Chondrocyte (in vitro differentiated cells): ENCODE measurements at regions not wholly inside any gene's neighbourhood (a gene's known extent, or its start where the extent isn't known, plus 50 kb on each side); places are given as distances from the start of the nearest gene placed in this dataset.
"Not testable (repeated sequence)": the region's sequence is repeated elsewhere in the genome, so short reads cannot be mapped to it uniquely, and the experiment has no call there.

Experiments used
- DNase-seq: peaks from one replicate; pipeline ENCODE4 v3.0.0; 2021; ENCODE audit warnings: mixed read lengths, low spot score
- H3K27ac Mint-ChIP-seq: one replicate; pipeline ENCODE4 v1.8.0; 2021; ENCODE audit warnings: mild to moderate bottlenecking, moderate library complexity, mixed read lengths; ENCODE audit not compliant: unreplicated experiment
- H3K27me3 Mint-ChIP-seq: 2 replicates; pipeline ENCODE4 v1.8.0; 2021; ENCODE audit warnings: low read depth, mixed read lengths
- H3K36me3 Mint-ChIP-seq: 2 replicates; pipeline ENCODE4 v1.8.0; 2021; ENCODE audit warnings: low read depth, mixed read lengths
- H3K4me1 Mint-ChIP-seq: 2 replicates; pipeline ENCODE4 v1.8.0; 2021; ENCODE audit warnings: low read depth, mild to moderate bottlenecking, mixed read lengths
- H3K4me3 Mint-ChIP-seq: one replicate; pipeline ENCODE4 v1.8.0; 2021; ENCODE audit warnings: mild to moderate bottlenecking, moderate library complexity, mixed read lengths; ENCODE audit not compliant: unreplicated experiment
- H3K9me3 Mint-ChIP-seq: 2 replicates; pipeline ENCODE4 v1.8.0; 2021; ENCODE audit warnings: low read depth, mixed read lengths
- TF ChIP-seq, protein P1 (sequence below): fragments of 200-600 bp; sonication (generic); IDR thresholded peaks from 2 replicates; pipeline ENCODE4 v1.5.0; 2021; ENCODE audit warnings: antibody characterized with exemption, mild to moderate bottlenecking, moderate library complexity

DNA sequence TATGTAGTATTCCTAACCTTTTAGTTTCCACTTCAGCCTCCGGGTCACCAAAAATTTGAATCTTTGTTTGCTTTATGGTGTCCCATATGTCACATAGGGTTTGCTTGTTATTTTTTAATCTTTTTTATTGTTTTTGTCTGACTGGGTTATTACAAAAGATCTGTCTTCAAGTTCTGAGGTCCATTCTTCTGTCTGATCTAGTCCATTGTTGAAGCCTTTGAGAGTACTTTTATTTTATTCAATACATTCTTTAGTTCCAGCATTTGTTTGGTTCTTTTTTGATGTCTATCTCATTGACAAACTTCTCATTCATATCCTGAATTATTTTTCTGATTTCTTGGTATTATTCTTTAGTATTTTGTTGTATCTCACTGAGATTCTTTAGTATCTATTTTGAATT is 99.8 kb downstream of the GPR65 start:
- Mint-ChIP-seq H3K27me3 (no peaks in the 10 kb centered on the region), H3K4me3 (no peak overlapping the region), H3K9me3 (peaks cover 21% of the 10 kb centered on the region), H3K27ac (no peak overlapping the region), H3K4me1 (no peaks in the 10 kb centered on the region), H3K36me3 (no peaks in the 10 kb centered on the region)
- DNase-seq = no peak
- TF ChIP-seq, protein P1, sequence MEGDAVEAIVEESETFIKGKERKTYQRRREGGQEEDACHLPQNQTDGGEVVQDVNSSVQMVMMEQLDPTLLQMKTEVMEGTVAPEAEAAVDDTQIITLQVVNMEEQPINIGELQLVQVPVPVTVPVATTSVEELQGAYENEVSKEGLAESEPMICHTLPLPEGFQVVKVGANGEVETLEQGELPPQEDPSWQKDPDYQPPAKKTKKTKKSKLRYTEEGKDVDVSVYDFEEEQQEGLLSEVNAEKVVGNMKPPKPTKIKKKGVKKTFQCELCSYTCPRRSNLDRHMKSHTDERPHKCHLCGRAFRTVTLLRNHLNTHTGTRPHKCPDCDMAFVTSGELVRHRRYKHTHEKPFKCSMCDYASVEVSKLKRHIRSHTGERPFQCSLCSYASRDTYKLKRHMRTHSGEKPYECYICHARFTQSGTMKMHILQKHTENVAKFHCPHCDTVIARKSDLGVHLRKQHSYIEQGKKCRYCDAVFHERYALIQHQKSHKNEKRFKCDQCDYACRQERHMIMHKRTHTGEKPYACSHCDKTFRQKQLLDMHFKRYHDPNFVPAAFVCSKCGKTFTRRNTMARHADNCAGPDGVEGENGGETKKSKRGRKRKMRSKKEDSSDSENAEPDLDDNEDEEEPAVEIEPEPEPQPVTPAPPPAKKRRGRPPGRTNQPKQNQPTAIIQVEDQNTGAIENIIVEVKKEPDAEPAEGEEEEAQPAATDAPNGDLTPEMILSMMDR = no peak

DNA sequence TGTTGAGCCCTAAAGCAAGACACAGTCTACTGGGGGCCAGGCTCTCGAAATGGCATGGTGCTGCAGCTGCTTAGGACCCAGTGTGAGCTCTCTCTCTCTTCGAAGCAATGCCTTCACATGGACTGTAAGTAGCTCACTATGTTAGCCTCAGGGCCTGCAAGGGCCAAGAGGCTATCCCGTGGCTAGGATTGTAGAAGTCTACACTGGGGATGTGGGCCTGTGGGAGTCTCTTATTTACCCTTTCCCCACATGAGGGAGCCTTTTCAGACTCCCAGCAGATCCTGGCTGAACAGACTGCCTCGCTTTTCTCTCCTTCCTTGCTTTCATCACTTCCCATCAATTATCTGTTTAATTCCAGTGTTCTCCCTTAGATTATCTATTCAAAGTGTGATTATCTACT is 101.4 kb downstream of the GPR65 start:
- no peaks in the 10 kb centered on the region for H3K36me3 Mint-ChIP-seq
- H3K27me3 Mint-ChIP-seq = no peaks in the 10 kb centered on the region
- no peak overlapping the region for H3K27ac Mint-ChIP-seq
- no peak overlapping the region for H3K4me3 Mint-ChIP-seq
- no peaks in the 10 kb centered on the region for H3K4me1 Mint-ChIP-seq
- no peak for DNase-seq
- H3K9me3 Mint-ChIP-seq = peaks cover 21% of the 10 kb centered on the region
- TF ChIP-seq, protein P1 = no peak

DNA sequence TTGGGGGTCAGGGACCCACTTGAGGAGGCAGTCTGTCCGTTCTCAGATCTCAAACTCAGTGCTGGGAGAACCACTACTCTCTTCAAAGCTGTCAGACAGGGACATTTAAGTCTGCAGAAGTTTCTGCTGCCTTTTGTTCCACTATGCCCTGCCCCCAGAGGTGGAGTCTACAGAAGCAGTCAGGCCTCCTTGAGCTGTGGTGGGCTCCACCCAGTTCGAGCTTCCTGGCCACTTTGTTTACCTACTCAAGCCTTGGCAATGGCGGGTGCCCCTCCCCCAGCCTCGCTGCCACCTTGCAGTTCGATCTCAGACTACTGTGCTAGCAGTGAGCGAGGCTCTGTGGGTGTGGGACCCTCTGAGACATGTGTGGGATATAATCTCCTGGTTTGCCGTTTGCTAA is 122.7 kb downstream of the GPR65 start:
- DNase-seq, H3K27ac Mint-ChIP-seq, H3K4me3 Mint-ChIP-seq, H3K27me3 Mint-ChIP-seq, H3K9me3 Mint-ChIP-seq, H3K36me3 Mint-ChIP-seq: not testable (repeated sequence)
- H3K4me1 Mint-ChIP-seq = peaks cover 15% of the 10 kb centered on the region

DNA sequence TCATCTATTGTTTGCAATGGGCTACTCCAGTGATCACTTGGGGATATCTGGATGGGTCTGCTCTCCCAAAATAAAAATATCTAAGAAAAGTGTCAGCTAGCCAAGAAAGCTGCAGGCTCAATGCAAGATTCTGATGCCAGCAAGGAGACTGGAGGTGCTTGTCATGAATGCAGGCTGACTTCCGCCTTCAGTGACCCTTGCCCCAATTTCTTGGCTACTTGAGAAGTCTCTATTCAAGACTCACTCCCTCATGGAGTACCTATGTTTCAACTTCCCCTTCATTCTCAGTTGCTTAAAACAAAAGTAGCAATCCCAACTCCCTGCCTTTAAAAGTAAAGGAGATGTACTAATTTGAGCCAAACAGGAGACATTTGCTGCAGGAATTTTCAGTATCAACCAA is 123.9 kb downstream of the GPR65 start:
- Mint-ChIP-seq H3K27ac (no peak overlapping the region), H3K9me3 (peaks cover 12% of the 10 kb centered on the region), H3K4me3 (no peak overlapping the region), H3K36me3 (no peaks in the 10 kb centered on the region), H3K27me3 (no peaks in the 10 kb centered on the region), H3K4me1 (peaks cover 15% of the 10 kb centered on the region)
- TF ChIP-seq, protein P1 = no peak
- DNase-seq = no peak

DNA sequence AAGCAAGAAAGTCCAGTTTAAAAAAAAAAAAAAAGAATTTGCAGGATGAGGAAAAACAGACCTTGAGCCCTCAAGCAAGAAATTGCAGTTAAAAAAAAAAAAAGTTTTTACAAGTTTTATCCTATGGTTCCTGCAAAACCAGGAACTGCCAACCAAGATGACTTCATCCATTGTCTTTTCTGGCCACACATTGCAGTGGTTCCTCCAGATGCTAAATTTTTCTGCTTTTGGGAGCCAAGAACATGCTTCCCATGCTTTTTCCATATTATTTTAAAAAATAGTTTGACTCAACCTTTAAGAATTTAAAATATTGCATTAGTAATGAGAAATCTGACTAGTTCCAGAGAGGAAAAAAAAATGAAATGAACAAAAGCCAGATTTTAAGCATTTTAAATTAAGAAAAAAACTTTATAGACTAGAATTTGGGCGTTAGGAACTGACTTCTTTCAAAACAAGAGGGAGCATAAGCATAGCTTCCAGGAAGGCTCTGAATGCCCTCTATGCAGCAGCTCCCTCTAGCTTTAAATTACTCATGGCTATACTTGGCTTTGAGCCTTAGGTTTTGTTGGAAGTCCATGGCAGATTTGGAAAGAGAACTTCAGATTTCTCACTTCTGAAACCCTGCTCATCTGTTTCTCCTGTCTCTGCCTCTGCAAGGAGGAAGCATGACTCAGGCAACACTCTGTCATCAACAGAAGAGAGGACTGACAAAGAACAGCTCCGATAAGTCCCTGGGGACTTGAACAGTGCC is 124.5 kb downstream of the GPR65 start:
- Mint-ChIP-seq H3K36me3 (no peaks in the 10 kb centered on the region), H3K27me3 (no peaks in the 10 kb centered on the region), H3K4me3 (no peak overlapping the region), H3K4me1 (peaks cover 15% of the 10 kb centered on the region), H3K9me3 (peaks cover 12% of the 10 kb centered on the region), H3K27ac (no peak overlapping the region)
- no peak for DNase-seq
- TF ChIP-seq, protein P1 = peak; percentile 36

DNA sequence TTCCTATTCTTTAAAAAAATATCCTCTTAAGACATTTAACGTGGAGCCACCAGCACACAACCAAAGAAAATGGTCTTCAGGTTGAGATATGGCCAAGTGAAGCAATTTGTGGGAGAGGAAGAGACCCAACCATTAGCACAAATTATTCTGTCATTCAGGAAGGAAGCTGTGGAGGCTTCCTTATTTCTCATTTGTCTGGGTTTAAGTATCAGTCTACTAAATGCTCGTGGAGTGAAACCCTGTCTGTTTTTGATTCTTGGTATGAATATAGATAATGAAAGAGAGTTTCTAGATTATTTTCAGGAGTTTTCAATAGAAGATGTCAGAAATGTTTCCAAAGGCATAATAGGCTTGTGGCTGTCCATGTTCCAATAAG is 125.1 kb downstream of the GPR65 start:
- H3K36me3 Mint-ChIP-seq = no peaks in the 10 kb centered on the region
- H3K27me3 Mint-ChIP-seq = no peaks in the 10 kb centered on the region
- DNase-seq = no peak
- H3K27ac Mint-ChIP-seq = no peak overlapping the region
- peaks cover 15% of the 10 kb centered on the region for H3K4me1 Mint-ChIP-seq
- H3K9me3 Mint-ChIP-seq = peaks cover 12% of the 10 kb centered on the region
- TF ChIP-seq, protein P1 = no peak
- H3K4me3 Mint-ChIP-seq = no peak overlapping the region
